ENCODE measurements at regions not wholly inside any gene's neighbourhood (a gene's known extent, or its start where the extent isn't known, plus 50 kb on each side); places are given as distances from the start of the nearest gene placed in this dataset.

GRCh38 chr5:96051401-96051830, 89.8 kb upstream of the ELL2 start:
- TF ChIP-seq CTCF (IDR thresholded peaks at IDR 0.05) (no peak), ZFX (IDR thresholded peaks at IDR 0.05; ENCODE audit: borderline replicate concordance) (no peak)
